Left lung (tissue), 4 donors: ENCODE measurements at regions not wholly inside any gene's neighbourhood (a gene's known extent, or its start where the extent isn't known, plus 50 kb on each side); places are given as distances from the start of the nearest gene placed in this dataset.

Source experiments
- ATAC-seq: fragments of 200-7000 bp; cut with Tn5 transposase; one replicate; pipeline ENCODE4 v1.9.1; 2020; ENCODE audit warnings: moderate library complexity
- DNase-seq, 4 donors: peaks; one replicate each; pipeline ENCODE4 v3.0.0-alpha.2; 2013 to 2020
- H3K27ac ChIP-seq, 2 donors: fragments of 200-600 bp; sonication (generic) in 1 of 2; one replicate each; pipeline versions ENCODE4 v1.5.0 to v1.8.0; 2020 to 2021
- H3K27me3 ChIP-seq, 2 donors: fragments of 200-600 bp; sonication (generic) in 1 of 2; one replicate each; pipeline versions ENCODE4 v1.5.0 to v1.8.0; 2020 to 2021
- H3K36me3 ChIP-seq, 2 donors: fragments of 200-600 bp; sonication (generic) in 1 of 2; one replicate each; pipeline versions ENCODE4 v1.5.0 to v1.8.0; 2020 to 2021
- H3K4me1 ChIP-seq, 2 donors: fragments of 200-600 bp; one replicate each; pipeline ENCODE4 v1.8.0; 2021
- H3K4me3 ChIP-seq, 2 donors: fragments of 200-600 bp; sonication (generic) in 1 of 2; one replicate each; pipeline versions ENCODE4 v1.5.0 to v1.8.0; 2020 to 2021; ENCODE audit warnings: mild to moderate bottlenecking in 1 of 2
- H3K9me3 ChIP-seq, 2 donors: fragments of 200-600 bp; sonication (generic) in 1 of 2; one replicate each; pipeline versions ENCODE4 v1.5.0 to v1.8.0; 2020 to 2021
- CTCF ChIP-seq, 2 donors: fragments of 200-600 bp; sonication (generic) in 1 of 2; IDR thresholded peaks; one replicate each; pipeline versions ENCODE4 v1.5.0 to v1.8.0; 2021; ENCODE audit warnings: antibody characterized with exemption in 2 of 2
- intact Hi-C, 2 donors: fragments of 100-400 bp; cut with DNase I; formaldehyde crosslinking; loops; one replicate each; pipeline versions ENCODE4 v1.11.2 to v1.14.2; 2022
- donor health status: DM: no; HTN: yes; CAD: no.
- donor health status: DM: no; HTN: no; CAD: no.

DNA sequence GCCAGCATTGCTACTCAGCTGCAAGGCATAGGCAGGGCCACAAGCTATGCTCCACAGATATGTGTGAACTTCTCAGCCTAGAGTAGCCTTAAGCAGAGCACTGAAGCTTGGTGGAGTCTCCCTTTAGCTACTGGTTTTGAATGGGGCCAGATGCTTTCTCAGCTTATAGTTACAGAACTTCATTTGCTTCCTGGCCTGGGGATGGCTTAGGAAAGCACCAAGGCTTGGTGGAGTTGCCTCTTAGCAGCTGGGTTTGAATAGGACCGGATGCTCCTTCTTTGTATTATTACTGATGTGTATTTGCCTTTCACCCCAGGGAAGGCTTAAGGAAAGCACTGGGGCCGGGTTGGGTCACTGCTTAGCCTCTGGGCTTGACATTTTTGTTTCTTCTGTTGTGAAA lies 497.8 kb upstream of the SEMA6A start:
- no peaks in the 10 kb centered on the region for H3K4me1 ChIP-seq
- DNase-seq: no peak
- H3K27me3 ChIP-seq: no peaks in the 10 kb centered on the region
- no peak overlapping the region for H3K27ac ChIP-seq
- intact Hi-C loops: no loop called here
- peaks cover 0 to 16% of the 10 kb centered on the region in 2 donors for H3K9me3 ChIP-seq
- ATAC-seq: no peak
- no peak overlapping the region for H3K4me3 ChIP-seq
- no peaks in the 10 kb centered on the region for H3K36me3 ChIP-seq
- TF ChIP-seq CTCF (IDR thresholded peaks at IDR 0.05): no peak

- H3K36me3 ChIP-seq: no peaks in the 10 kb centered on the region
- H3K4me3 ChIP-seq: no peak overlapping the region
- H3K27me3 ChIP-seq: no peaks in the 10 kb centered on the region
- no peak for TF ChIP-seq CTCF (IDR thresholded peaks at IDR 0.05)
- intact Hi-C loops: no loop called here
- no peak overlapping the region for H3K27ac ChIP-seq
- ATAC-seq (no peak), DNase-seq (no peak)
- H3K4me1 ChIP-seq: no peaks in the 10 kb centered on the region
- no peaks in the 10 kb centered on the region for H3K9me3 ChIP-seq
Measured at GRCh38 chr5:117065800-117066199, 491.2 kb upstream of the SEMA6A start.

- Histone ChIP-seq H3K36me3 (no peaks in the 10 kb centered on the region), H3K9me3 (no peaks in the 10 kb centered on the region), H3K27ac (no peak overlapping the region), H3K4me3 (no peak overlapping the region), H3K27me3 (no peaks in the 10 kb centered on the region), H3K4me1 (no peaks in the 10 kb centered on the region)
- ATAC-seq (no peak), DNase-seq (no peak)
- intact Hi-C loops: no loop called here
- no peak for TF ChIP-seq CTCF (IDR thresholded peaks at IDR 0.05)
Measured at GRCh38 chr5:117065161-117065560, 490.5 kb upstream of the SEMA6A start.

GRCh38 chr5:117060099-117060498 lies 485.5 kb upstream of the SEMA6A start:
- Histone ChIP-seq H3K27ac (no peak overlapping the region), H3K4me1 (no peaks in the 10 kb centered on the region), H3K27me3 (no peaks in the 10 kb centered on the region), H3K9me3 (no peaks in the 10 kb centered on the region), H3K4me3 (no peak overlapping the region), H3K36me3 (no peaks in the 10 kb centered on the region)
- DNase-seq (no peak), ATAC-seq (no peak)
- no peak for TF ChIP-seq CTCF (IDR thresholded peaks at IDR 0.05)
- intact Hi-C loops: no loop called here

DNA sequence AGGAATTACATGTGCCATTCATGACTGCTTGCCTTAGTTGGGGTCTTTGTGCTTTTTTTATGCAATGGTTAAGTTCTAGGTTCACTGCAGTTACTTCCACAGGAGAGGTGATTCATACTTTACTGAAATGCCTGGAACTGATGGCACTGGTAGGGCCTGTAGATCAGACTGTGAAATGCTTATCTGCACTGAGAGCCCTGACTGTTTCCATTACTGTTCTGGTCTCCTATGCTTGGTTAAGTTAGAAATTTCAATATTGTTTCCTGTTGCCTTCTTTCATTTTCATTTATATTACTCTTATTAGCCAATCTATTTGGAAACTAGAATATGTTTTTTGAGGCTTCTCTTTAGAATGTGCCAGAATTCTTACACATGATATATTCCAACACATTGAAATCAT lies 484.1 kb upstream of the SEMA6A start:
- H3K9me3 ChIP-seq: no peaks in the 10 kb centered on the region
- TF ChIP-seq CTCF (IDR thresholded peaks at IDR 0.05): no peak
- no peaks in the 10 kb centered on the region for H3K4me1 ChIP-seq
- H3K27ac ChIP-seq: no peak overlapping the region
- intact Hi-C loops: no loop called here
- H3K27me3 ChIP-seq: no peaks in the 10 kb centered on the region
- no peak for ATAC-seq
- no peak for DNase-seq
- no peaks in the 10 kb centered on the region for H3K36me3 ChIP-seq
- no peak overlapping the region for H3K4me3 ChIP-seq
